Gastrocnemius medialis (tissue), 4 donors: ENCODE measurements at regions not wholly inside any gene's neighbourhood (a gene's known extent, or its start where the extent isn't known, plus 50 kb on each side); places are given as distances from the start of the nearest gene placed in this dataset.

Experiments used
- POLR2A ChIP-seq, 2 donors: fragments of 450-650 bp; IDR thresholded peaks; one replicate each; pipeline ENCODE4 v1.6.1; 2017; ENCODE audit warnings: antibody characterized with exemption in 2 of 2, mild to moderate bottlenecking in 2 of 2, moderate library complexity in 2 of 2
- TF ChIP-seq, protein P1 (sequence below), 5 experiments: fragments of 450-650 bp in 3 of 5; fragments of 200-600 bp in 2 of 5; sonication (generic) in 2 of 5; IDR thresholded peaks in 4 of 5; conservative IDR thresholded peaks in 1 of 5; 1 replicate in 4 of 5; 2 replicates in 1 of 5; pipeline ENCODE4 v1.5.1; 2016 to 2019; ENCODE audit warnings: antibody characterized with exemption in 5 of 5, mild to moderate bottlenecking in 3 of 5, moderate library complexity in 3 of 5

DNA sequence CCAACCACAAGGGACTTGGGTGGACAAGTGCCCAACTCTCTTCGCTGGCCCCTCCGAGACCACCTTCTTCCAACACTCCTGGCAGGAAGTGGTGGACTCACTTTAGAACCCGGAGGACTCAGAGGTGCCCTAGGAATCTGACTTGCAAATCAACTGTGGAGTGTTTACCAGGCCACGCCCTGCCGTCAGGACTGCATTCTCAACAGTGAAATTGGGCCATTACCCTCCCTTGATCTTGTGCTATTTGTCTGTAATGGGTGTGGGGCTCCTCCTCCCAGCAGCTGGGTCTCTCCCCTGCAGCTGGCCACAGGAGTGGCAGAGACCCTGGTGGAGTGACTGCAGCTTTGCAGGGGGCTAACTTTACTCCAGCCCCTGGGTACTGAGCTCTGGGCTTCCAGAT lies 212.2 kb upstream of the RPL38 start:
- TF ChIP-seq, protein P1, sequence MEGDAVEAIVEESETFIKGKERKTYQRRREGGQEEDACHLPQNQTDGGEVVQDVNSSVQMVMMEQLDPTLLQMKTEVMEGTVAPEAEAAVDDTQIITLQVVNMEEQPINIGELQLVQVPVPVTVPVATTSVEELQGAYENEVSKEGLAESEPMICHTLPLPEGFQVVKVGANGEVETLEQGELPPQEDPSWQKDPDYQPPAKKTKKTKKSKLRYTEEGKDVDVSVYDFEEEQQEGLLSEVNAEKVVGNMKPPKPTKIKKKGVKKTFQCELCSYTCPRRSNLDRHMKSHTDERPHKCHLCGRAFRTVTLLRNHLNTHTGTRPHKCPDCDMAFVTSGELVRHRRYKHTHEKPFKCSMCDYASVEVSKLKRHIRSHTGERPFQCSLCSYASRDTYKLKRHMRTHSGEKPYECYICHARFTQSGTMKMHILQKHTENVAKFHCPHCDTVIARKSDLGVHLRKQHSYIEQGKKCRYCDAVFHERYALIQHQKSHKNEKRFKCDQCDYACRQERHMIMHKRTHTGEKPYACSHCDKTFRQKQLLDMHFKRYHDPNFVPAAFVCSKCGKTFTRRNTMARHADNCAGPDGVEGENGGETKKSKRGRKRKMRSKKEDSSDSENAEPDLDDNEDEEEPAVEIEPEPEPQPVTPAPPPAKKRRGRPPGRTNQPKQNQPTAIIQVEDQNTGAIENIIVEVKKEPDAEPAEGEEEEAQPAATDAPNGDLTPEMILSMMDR (IDR thresholded peaks at IDR 0.05 in 4 of 5, conservative IDR thresholded peaks at IDR 0.05 in 1 of 5): no peak
- no peak for TF ChIP-seq POLR2A (IDR thresholded peaks at IDR 0.05)
